ENCODE measurements at regions not wholly inside any gene's neighbourhood (a gene's known extent, or its start where the extent isn't known, plus 50 kb on each side); places are given as distances from the start of the nearest gene placed in this dataset.

- H3K4me3 ChIP-seq (replicated peaks in 1 of 2; ENCODE audit: low read depth in 1 of 2, low read length in 2 of 2), result no peak overlapping the region
- no peaks in the 10 kb centered on the region for H3K9me2 ChIP-seq (ENCODE audit: insufficient read depth)
- no peaks in the 10 kb centered on the region for H4K20me1 ChIP-seq (ENCODE audit: insufficient read depth)
- H3K36me3 ChIP-seq (ENCODE audit: control insufficient read depth in 1 of 2, insufficient read depth in 2 of 2, low read length in 2 of 2), result no peaks in the 10 kb centered on the region
- ChIA-PET CTCF (no interaction called here), POLR2A (no interaction called here), RAD21 (ENCODE audit: low non-redundant PET in 1 of 2, low total read pairs in 2 of 2, uncharacterized antibody in 2 of 2, unreplicated experiment in 2 of 2) (no interaction called here)
- H2AFZ ChIP-seq (ENCODE audit: low read depth, low read length, poor library complexity, severe bottlenecking), result no peak overlapping the region
- no peak overlapping the region for H3K27ac ChIP-seq (ENCODE audit: low read depth, low read length)
- intact Hi-C loops (cut with micrococcal nuclease), result no loop called here
- H3K9me3 ChIP-seq (ENCODE audit: control insufficient read depth in 1 of 2, insufficient read depth in 1 of 2, low read depth in 1 of 2, low read length in 2 of 2), result no peaks in the 10 kb centered on the region
- no peaks in the 10 kb centered on the region for H3K27me3 ChIP-seq (ENCODE audit: insufficient read depth, low read length)
- H3K4me2 ChIP-seq (ENCODE audit: low read length), result no peak overlapping the region
- H3K9ac ChIP-seq (ENCODE audit: low read length), result no peak overlapping the region
- no peak for TF ChIP-seq TCF7L2 (IDR thresholded peaks at IDR 0.05; ENCODE audit: borderline replicate concordance, extremely low read depth, insufficient read depth, insufficient read length)
- no peak for TF ChIP-seq SIN3A (IDR thresholded peaks at IDR 0.05; ENCODE audit: low read depth)
- no peak for TF ChIP-seq ELF1 (IDR thresholded peaks at IDR 0.05; ENCODE audit: borderline replicate concordance, low read depth)
- no peak for TF ChIP-seq ZFX (IDR thresholded peaks at IDR 0.05)
- no peak for TF ChIP-seq RAD21 (IDR thresholded peaks at IDR 0.05; ENCODE audit: low read depth)
- TF ChIP-seq JUND (IDR thresholded peaks at IDR 0.05), result no peak
- TF ChIP-seq REST (IDR thresholded peaks at IDR 0.05; ENCODE audit: low read depth), result no peak
- TF ChIP-seq SP1 (IDR thresholded peaks at IDR 0.05; ENCODE audit: low read depth), result no peak
- no peak for TF ChIP-seq ATF3 (IDR thresholded peaks at IDR 0.05)
- TF ChIP-seq POLR2AphosphoS5 (IDR thresholded peaks at IDR 0.05; ENCODE audit: low read depth, low read length), result no peak
- TF ChIP-seq ZNF274 (IDR thresholded peaks at IDR 0.05; ENCODE audit: low read depth, low read length), result no peak
- TF ChIP-seq ZBTB33 (IDR thresholded peaks at IDR 0.05; ENCODE audit: extremely low read depth, insufficient replicate concordance, low read length), result no peak
- TF ChIP-seq CEBPB (IDR thresholded peaks at IDR 0.05; ENCODE audit: low read depth), result no peak
- no peak for TF ChIP-seq SRF (IDR thresholded peaks at IDR 0.05; ENCODE audit: low read depth)
- no peak for TF ChIP-seq YY1 (IDR thresholded peaks at IDR 0.05; ENCODE audit: extremely low read depth, insufficient replicate concordance, low read depth, low read length)
- TF ChIP-seq MAX (IDR thresholded peaks at IDR 0.05), result no peak
- TF ChIP-seq CTCF (IDR thresholded peaks at IDR 0.05 in 2 of 3, conservative IDR thresholded peaks at IDR 0.05 in 1 of 3; ENCODE audit: borderline replicate concordance in 1 of 3, insufficient read depth in 1 of 3, low read depth in 2 of 3, low read length in 2 of 3), result no peak
- TF ChIP-seq CBX3 (IDR thresholded peaks at IDR 0.05; ENCODE audit: low read depth), result no peak
- TF ChIP-seq EGR1 (IDR thresholded peaks at IDR 0.05; ENCODE audit: low read depth), result no peak
- no peak for TF ChIP-seq FOSL1 (IDR thresholded peaks at IDR 0.05; ENCODE audit: low read depth)
- BruUV-seq (replicated peaks), result no TSS peak
- no peak for DNase-seq (ENCODE audit: low read depth, low spot score)
- no peak for ATAC-seq
- no peaks in the 10 kb centered on the region for H3K79me2 ChIP-seq (ENCODE audit: insufficient read depth, low read length)
- no peaks in the 10 kb centered on the region for H3K4me1 ChIP-seq (ENCODE audit: control insufficient read depth in 1 of 2, insufficient read depth in 2 of 2, low read length in 2 of 2)
These were observed 699.2 kb downstream of the KCNT2 start for GRCh38 chr1:195909061-195909460.

Measured in HCT116 (cell line).